ENCODE measurements at regions not wholly inside any gene's neighbourhood (a gene's known extent, or its start where the extent isn't known, plus 50 kb on each side); places are given as distances from the start of the nearest gene placed in this dataset.
A peak's percentile ranks its signal among the peaks of the same experiment; 100 is the strongest.

- no peaks in the 10 kb centered on the region; a peak in 1 of 5 replicates for H3K9me3 Mint-ChIP-seq
- H3K27ac Mint-ChIP-seq, result no peak overlapping the region
- H3K14ac ChIP-seq (ENCODE audit: insufficient read depth, low read length), result no peak overlapping the region
- H4K91ac ChIP-seq (ENCODE audit: insufficient read length, low read depth, low read length), result no peak overlapping the region
- no peaks in the 10 kb centered on the region for H4K20me1 ChIP-seq (ENCODE audit: control insufficient read depth, insufficient read depth, insufficient read length)
- H3T11ph ChIP-seq (ENCODE audit: low read length), result no peak overlapping the region
- H3K56ac ChIP-seq (ENCODE audit: insufficient read length, low read depth, low read length), result no peak overlapping the region
- H2AFZ ChIP-seq (ENCODE audit: low read length), result no peak overlapping the region
- no peak overlapping the region for H2BK5ac ChIP-seq (ENCODE audit: insufficient read length, low read length)
- no peak overlapping the region for H3K23ac ChIP-seq (ENCODE audit: insufficient read length, low read depth, low read length)
- no peaks in the 10 kb centered on the region for H3K36me3 Mint-ChIP-seq (ENCODE audit: insufficient read depth in 1 of 3, low read depth in 3 of 3)
- TF ChIP-seq, protein P1, sequence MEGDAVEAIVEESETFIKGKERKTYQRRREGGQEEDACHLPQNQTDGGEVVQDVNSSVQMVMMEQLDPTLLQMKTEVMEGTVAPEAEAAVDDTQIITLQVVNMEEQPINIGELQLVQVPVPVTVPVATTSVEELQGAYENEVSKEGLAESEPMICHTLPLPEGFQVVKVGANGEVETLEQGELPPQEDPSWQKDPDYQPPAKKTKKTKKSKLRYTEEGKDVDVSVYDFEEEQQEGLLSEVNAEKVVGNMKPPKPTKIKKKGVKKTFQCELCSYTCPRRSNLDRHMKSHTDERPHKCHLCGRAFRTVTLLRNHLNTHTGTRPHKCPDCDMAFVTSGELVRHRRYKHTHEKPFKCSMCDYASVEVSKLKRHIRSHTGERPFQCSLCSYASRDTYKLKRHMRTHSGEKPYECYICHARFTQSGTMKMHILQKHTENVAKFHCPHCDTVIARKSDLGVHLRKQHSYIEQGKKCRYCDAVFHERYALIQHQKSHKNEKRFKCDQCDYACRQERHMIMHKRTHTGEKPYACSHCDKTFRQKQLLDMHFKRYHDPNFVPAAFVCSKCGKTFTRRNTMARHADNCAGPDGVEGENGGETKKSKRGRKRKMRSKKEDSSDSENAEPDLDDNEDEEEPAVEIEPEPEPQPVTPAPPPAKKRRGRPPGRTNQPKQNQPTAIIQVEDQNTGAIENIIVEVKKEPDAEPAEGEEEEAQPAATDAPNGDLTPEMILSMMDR (conservative IDR thresholded peaks at IDR 0.05), result no peak
- H3K4me3 Mint-ChIP-seq, result no peak overlapping the region
- H3K9ac ChIP-seq (ENCODE audit: extremely low read depth, insufficient read length, low read length), result no peak overlapping the region
- no peaks in the 10 kb centered on the region for H3K9me3 ChIP-seq (ENCODE audit: control insufficient read depth, low read depth, low read length)
- WGBS (ENCODE audit: extremely low coverage, insufficient read length, low lambda C conversion rate), result no CpG with 5 or more reads among the region's 9 CpGs
- no peak overlapping the region for H3K4me2 ChIP-seq (ENCODE audit: insufficient read depth, insufficient read length, low read length)
- H3K18ac ChIP-seq (ENCODE audit: insufficient read length, low read depth, low read length), result no peak overlapping the region
- no peak overlapping the region for H2BK20ac ChIP-seq (ENCODE audit: low read depth, low read length, poor library complexity, severe bottlenecking)
- H3K27me3 ChIP-seq (ENCODE audit: insufficient read depth, low read length), result no peaks in the 10 kb centered on the region
- H3K23me2 ChIP-seq (ENCODE audit: insufficient read length, low read depth, low read length, poor library complexity, severe bottlenecking), result no peaks in the 10 kb centered on the region
- H2BK120ac ChIP-seq (ENCODE audit: low read depth, low read length, poor library complexity, severe bottlenecking), result no peak overlapping the region
- H2AK5ac ChIP-seq (ENCODE audit: insufficient read length, low read length), result no peak overlapping the region
- no peaks in the 10 kb centered on the region for H3K79me2 ChIP-seq (ENCODE audit: insufficient read depth, low read length)
- no peak overlapping the region for H4K8ac ChIP-seq (replicated peaks; ENCODE audit: insufficient read length, low read depth, low read length)
- H2BK15ac ChIP-seq (ENCODE audit: low read depth, low read length), result no peak overlapping the region
- H3K4me1 ChIP-seq (ENCODE audit: insufficient read depth, low read length), result no peaks in the 10 kb centered on the region; the same call in 1 of the 2 replicates
- peaks cover 6% of the 10 kb centered on the region; the same call in 1 of the 2 replicates for H3K27me3 Mint-ChIP-seq (ENCODE audit: low read depth)
- no peak overlapping the region for H4K5ac ChIP-seq (ENCODE audit: insufficient read length, low read depth, low read length)
- DNase-seq, result peak; percentile 14
- peaks cover 18 to 20% of the 10 kb centered on the region in 2 experiments for H3K4me1 Mint-ChIP-seq
- H3K4ac ChIP-seq (ENCODE audit: low read depth, low read length), result no peak overlapping the region
- H3K79me1 ChIP-seq (ENCODE audit: insufficient read depth, low read depth, low read length, poor library complexity, severe bottlenecking), result no peaks in the 10 kb centered on the region
- H2BK12ac ChIP-seq (ENCODE audit: insufficient read length, low read depth, low read length), result no peak overlapping the region
- H3K27ac ChIP-seq (ENCODE audit: insufficient read length, low read depth, low read length), result no peak overlapping the region
Observed at GRCh38 chr6:44737341-44737740, 349.8 kb downstream of the CDC5L start.

Data from H9 (cell line).